ENCODE measurements at regions not wholly inside any gene's neighbourhood (a gene's known extent, or its start where the extent isn't known, plus 50 kb on each side); places are given as distances from the start of the nearest gene placed in this dataset.
A peak's percentile ranks its signal among the peaks of the same experiment; 100 is the strongest.

GRCh38 chr12:4031703-4032291 lies 158.6 kb upstream of the PARP11 start:
- DNase-seq (ENCODE audit: low spot score) (no peak), FAIRE-seq (no peak), ATAC-seq (no peak)
- Histone ChIP-seq H3K9ac (ENCODE audit: insufficient read depth, low read depth, low read length) (no peak overlapping the region), H3K4me1 (ENCODE audit: insufficient read depth, low read length) (peaks cover 57% of the 10 kb centered on the region), H2AFZ (ENCODE audit: low read length) (no peak overlapping the region), H3K27ac (ENCODE audit: extremely low read length, insufficient read depth, low read length) (no peak overlapping the region), H3K27me3 (ENCODE audit: control insufficient read depth in 1 of 2, insufficient read depth in 2 of 2, low read length in 2 of 2) (no peaks in the 10 kb centered on the region), H4K20me1 (ENCODE audit: insufficient read depth, low read length) (no peaks in the 10 kb centered on the region), H3K36me3 (replicated peaks in 1 of 2; ENCODE audit: control insufficient read depth in 1 of 2, insufficient read depth in 2 of 2, low read length in 2 of 2) (no peaks in the 10 kb centered on the region), H3K4me3 (replicated peaks in 1 of 3; ENCODE audit: insufficient read depth in 1 of 3, low read depth in 2 of 3, low read length in 3 of 3) (no peak overlapping the region), H3K9me3 (ENCODE audit: low read length) (no peaks in the 10 kb centered on the region), H3K4me2 (ENCODE audit: low read depth, low read length) (no peak overlapping the region), H3K79me2 (ENCODE audit: insufficient read depth, low read length) (no peaks in the 10 kb centered on the region)
- in situ Hi-C loops (cut with HindIII; ENCODE audit: extremely low pct_ligation_motif_present, low pct_unique_long_range_greater_than_20kb) (no loop called here), intact Hi-C loops (cut with micrococcal nuclease; ENCODE audit: unreplicated experiment) (loop anchor here (2.0 kb wide), 1 partner anchor 75 kb away; no protein-coding TSS in a partner anchor)
- ChIA-PET POLR2A (interaction anchor here (1.0 to 2.8 kb wide), 2 partner anchors 16 to 19 kb away, joined by 3 to 13 read pairs; no protein-coding TSS in a partner anchor), CTCF (ENCODE audit: low intra/inter-chr PET ratio, low total read pairs) (no interaction called here)
- BruUV-seq (replicated peaks), result no TSS peak
- 94% methylated on average over 30 of the region's 30 CpGs for WGBS (ENCODE audit: low lambda C conversion rate)
- TF ChIP-seq, protein P1, sequence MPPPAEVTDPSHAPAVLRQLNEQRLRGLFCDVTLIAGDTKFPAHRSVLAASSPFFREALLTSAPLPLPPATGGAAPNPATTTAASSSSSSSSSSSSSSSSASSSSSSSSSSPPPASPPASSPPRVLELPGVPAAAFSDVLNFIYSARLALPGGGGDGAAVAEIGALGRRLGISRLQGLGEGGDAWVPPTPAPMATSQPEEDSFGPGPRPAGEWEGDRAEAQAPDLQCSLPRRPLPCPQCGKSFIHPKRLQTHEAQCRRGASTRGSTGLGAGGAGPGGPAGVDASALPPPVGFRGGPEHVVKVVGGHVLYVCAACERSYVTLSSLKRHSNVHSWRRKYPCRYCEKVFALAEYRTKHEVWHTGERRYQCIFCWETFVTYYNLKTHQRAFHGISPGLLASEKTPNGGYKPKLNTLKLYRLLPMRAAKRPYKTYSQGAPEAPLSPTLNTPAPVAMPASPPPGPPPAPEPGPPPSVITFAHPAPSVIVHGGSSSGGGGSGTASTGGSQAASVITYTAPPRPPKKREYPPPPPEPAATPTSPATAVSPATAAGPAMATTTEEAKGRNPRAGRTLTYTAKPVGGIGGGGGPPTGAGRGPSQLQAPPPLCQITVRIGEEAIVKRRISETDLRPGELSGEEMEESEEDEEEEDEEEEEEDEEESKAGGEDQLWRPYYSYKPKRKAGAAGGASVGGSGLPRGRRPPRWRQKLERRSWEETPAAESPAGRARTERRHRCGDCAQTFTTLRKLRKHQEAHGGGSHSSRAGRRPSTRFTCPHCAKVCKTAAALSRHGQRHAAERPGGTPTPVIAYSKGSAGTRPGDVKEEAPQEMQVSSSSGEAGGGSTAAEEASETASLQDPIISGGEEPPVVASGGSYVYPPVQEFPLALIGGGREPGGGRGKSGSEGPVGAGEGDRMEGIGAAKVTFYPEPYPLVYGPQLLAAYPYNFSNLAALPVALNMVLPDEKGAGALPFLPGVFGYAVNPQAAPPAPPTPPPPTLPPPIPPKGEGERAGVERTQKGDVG (CRISPR knock-in tag; IDR thresholded peaks at IDR 0.05; ENCODE audit: borderline replicate concordance), result 0 out of 2 replicates have a peak, but pooled peaks have one; percentile 48
- TF ChIP-seq SALL1 (CRISPR knock-in tag; IDR thresholded peaks at IDR 0.05) (no peak), ELF3 (CRISPR knock-in tag; IDR thresholded peaks at IDR 0.05) (no peak), ADNP (CRISPR knock-in tag; IDR thresholded peaks at IDR 0.05) (no peak), YEATS2 (CRISPR knock-in tag; IDR thresholded peaks at IDR 0.05; ENCODE audit: borderline replicate concordance) (no peak), MEF2D (CRISPR knock-in tag; IDR thresholded peaks at IDR 0.05) (no peak), ZNF496 (CRISPR knock-in tag; IDR thresholded peaks at IDR 0.05; ENCODE audit: insufficient replicate concordance) (no peak)
- TF ChIP-seq, protein P2, sequence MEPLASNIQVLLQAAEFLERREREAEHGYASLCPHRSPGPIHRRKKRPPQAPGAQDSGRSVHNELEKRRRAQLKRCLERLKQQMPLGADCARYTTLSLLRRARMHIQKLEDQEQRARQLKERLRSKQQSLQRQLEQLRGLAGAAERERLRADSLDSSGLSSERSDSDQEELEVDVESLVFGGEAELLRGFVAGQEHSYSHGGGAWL (CRISPR knock-in tag; IDR thresholded peaks at IDR 0.05), result peak; percentile 7; the same call in 1 of the 2 replicates
